Gastrocnemius medialis (tissue), 4 donors: ENCODE measurements at regions not wholly inside any gene's neighbourhood (a gene's known extent, or its start where the extent isn't known, plus 50 kb on each side); places are given as distances from the start of the nearest gene placed in this dataset.

Experiments used
- CTCF ChIP-seq, 5 experiments: fragments of 450-650 bp in 3 of 5; fragments of 200-600 bp in 2 of 5; sonication (generic) in 2 of 5; IDR thresholded peaks in 4 of 5; conservative IDR thresholded peaks in 1 of 5; 1 replicate in 4 of 5; 2 replicates in 1 of 5; pipeline ENCODE4 v1.5.1; 2016 to 2019; ENCODE audit warnings: antibody characterized with exemption in 5 of 5, mild to moderate bottlenecking in 3 of 5, moderate library complexity in 3 of 5
- POLR2A ChIP-seq, 2 donors: fragments of 450-650 bp; IDR thresholded peaks; one replicate each; pipeline ENCODE4 v1.6.1; 2017; ENCODE audit warnings: antibody characterized with exemption in 2 of 2, mild to moderate bottlenecking in 2 of 2, moderate library complexity in 2 of 2

GRCh38 chr7:101731502-101732084 is 85.8 kb upstream of the CUX1 start:
- TF ChIP-seq CTCF (IDR thresholded peaks at IDR 0.05 in 4 of 5, conservative IDR thresholded peaks at IDR 0.05 in 1 of 5) (no peak), POLR2A (IDR thresholded peaks at IDR 0.05) (no peak)
